K562 (cell line): ENCODE measurements at regions not wholly inside any gene's neighbourhood (a gene's known extent, or its start where the extent isn't known, plus 50 kb on each side); places are given as distances from the start of the nearest gene placed in this dataset.
"Not testable (repeated sequence)": the region's sequence is repeated elsewhere in the genome, so short reads cannot be mapped to it uniquely, and the experiment has no call there.

Source experiments
- ATAC-seq: fragments of 200-7000 bp; cut with Tn5 transposase; 3 replicates; pipeline ENCODE4 v1.9.1; 2020; ENCODE audit warnings: moderate library complexity
- BruUV-seq: library from RNA; stranded (reverse); fragments of 400-500 nt; replicated peaks from 2 replicates; lab custom pipeline; 2021; lab: Mats Ljungman, UMichigan
- CTCF ChIA-PET: fragments of 300-600 bp; formaldehyde crosslinking; extraction: SDS; loops from one replicate; lab custom pipeline; 2021; ENCODE audit warnings: low intra/inter-chr PET ratio; lab: Yijun Ruan, JAX
- POLR2A ChIA-PET: fragments of 300-600, 350-650 bp; sonication (Branson Sonifier 250); formaldehyde crosslinking; extraction: SDS; loops from one replicate; lab custom pipeline; 2021; ENCODE audit warnings: antibody characterized with exemption, inconsistent platforms; lab: Yijun Ruan, JAX
- DNase-seq, 4 experiments: peaks; one replicate each; pipeline versions ENCODE4 v3.0.0 to v3.0.0-alpha.2; 2011 to 2018; ENCODE audit warnings: low spot score in 3 of 4, mixed read lengths in 3 of 4; ENCODE audit errors: extremely low read depth in 1 of 4
- FAIRE-seq: peaks from 2 replicates; lab custom pipeline; 2011; peaks lifted over from hg19 to GRCh38; lab: Jason Lieb, UNC
- H2AFZ ChIP-seq: 2 replicates; pipeline ENCODE4 v1.6.0; 2011; ENCODE audit warnings: low read depth, low read length, control low read depth, inconsistent platforms
- H3K27ac ChIP-seq: fragments of 200-600 bp; 3 replicates; pipeline ENCODE4 v1.8.0; 2011; ENCODE audit warnings: low read depth, mild to moderate bottlenecking, control low read depth, inconsistent platforms, low read length, moderate library complexity, mixed read lengths; ENCODE audit errors: extremely low read depth
- H3K27me3 ChIP-seq, 2 experiments: fragments of 300-600 bp in 1 of 2; 2 replicates in 1 of 2; 3 replicates in 1 of 2; pipeline versions ENCODE4 v1.6.0 to v1.8.0; 2011; ENCODE audit warnings: inconsistent platforms in 2 of 2, low read length in 2 of 2, mild to moderate bottlenecking in 1 of 2, mixed read lengths in 1 of 2, moderate library complexity in 1 of 2; ENCODE audit not compliant: control insufficient read depth in 2 of 2, insufficient read depth in 2 of 2
- H3K36me3 ChIP-seq: fragments of 300-600 bp; 3 replicates; pipeline ENCODE4 v1.8.0; 2011; ENCODE audit warnings: mild to moderate bottlenecking, low read length, inconsistent platforms; ENCODE audit not compliant: control insufficient read depth, insufficient read depth
- H3K4me1 ChIP-seq, 2 experiments: fragments of 200-600 bp in 1 of 2; replicated peaks in 1 of 2; 2 replicates in 1 of 2; 3 replicates in 1 of 2; pipeline versions ENCODE4 v1.5.1 to v1.8.0; 2011; ENCODE audit warnings: inconsistent platforms in 2 of 2, low read length in 2 of 2, mild to moderate bottlenecking in 1 of 2, mixed read lengths in 1 of 2, moderate library complexity in 1 of 2; ENCODE audit not compliant: control insufficient read depth in 2 of 2, insufficient read depth in 2 of 2
- H3K4me2 ChIP-seq: 2 replicates; pipeline ENCODE4 v1.6.1; 2011; ENCODE audit warnings: low read length, control low read depth, inconsistent platforms, mixed read lengths; ENCODE audit not compliant: insufficient read depth
- H3K4me3 ChIP-seq: fragments of 200-600 bp; sonication (generic), shearing (Covaris generic); 2 replicates; pipeline ENCODE4 v1.5.1; 2016; ENCODE audit warnings: control low read depth, inconsistent platforms
- H3K79me2 ChIP-seq: fragments of 200-600 bp; 3 replicates; pipeline ENCODE4 v1.8.0; 2011; ENCODE audit warnings: low read length, inconsistent platforms; ENCODE audit not compliant: control insufficient read depth, insufficient read depth
- H3K9ac ChIP-seq, 2 experiments: 2 replicates each; pipeline versions ENCODE4 v1.6.0 to v1.6.1; 2011; ENCODE audit warnings: low read depth in 2 of 2, low read length in 2 of 2, control low read depth in 1 of 2, inconsistent platforms in 1 of 2, mild to moderate bottlenecking in 1 of 2, mixed read lengths in 1 of 2; ENCODE audit not compliant: insufficient read depth in 1 of 2
- H3K9me1 ChIP-seq: one replicate; pipeline ENCODE4 v1.6.0; 2011; ENCODE audit warnings: inconsistent platforms, mild to moderate bottlenecking, low read length, moderate library complexity; ENCODE audit not compliant: control insufficient read depth, insufficient read depth
- H3K9me3 ChIP-seq: replicated peaks from 2 replicates; pipeline ENCODE4 v1.5.1; 2011; ENCODE audit warnings: low read depth, low read length, inconsistent platforms; ENCODE audit not compliant: control insufficient read depth, insufficient read depth
- H4K20me1 ChIP-seq: replicated peaks from 2 replicates; pipeline ENCODE4 v1.6.1; 2011; ENCODE audit warnings: low read length, inconsistent platforms, mixed read lengths; ENCODE audit not compliant: control insufficient read depth, insufficient read depth
- HNRNPL ChIP-seq: fragments of 200-400 bp; formaldehyde crosslinking; IDR thresholded peaks from 2 replicates; pipeline ENCODE4 v1.6.1; 2017; ENCODE audit warnings: low read depth, mild to moderate bottlenecking, low read length
- MXI1 ChIP-seq: IDR thresholded peaks from 2 replicates; pipeline ENCODE4 v1.6.1; 2011; ENCODE audit warnings: low read depth, mild to moderate bottlenecking, improper control_type of control experiment, low read length
- SMC3 ChIP-seq: conservative IDR thresholded peaks from 2 replicates; pipeline ENCODE4 v1.6.1; 2011; ENCODE audit warnings: low read depth, low read length, improper control_type of control experiment; ENCODE audit not compliant: insufficient read depth
- WGBS: fragments of 100-300 bp; shearing (Covaris generic); methylation state at CpG from one replicate; pipeline ENCODE4 v1.1.6; 2016; ENCODE audit warnings: low coverage, mixed read lengths; ENCODE audit not compliant: insufficient coverage; ENCODE audit errors: missing lambda C conversion rate; 5-methylcytosine and 5-hydroxymethylcytosine counted together
- in situ Hi-C: fragments of 300-500 bp; cut with MboI; formaldehyde crosslinking; loops from 4 replicates; pipeline ENCODE4 v1.15.0; 2018; ENCODE audit warnings: inconsistent platforms, mixed read lengths
- intact Hi-C: fragments of 100-400 bp; cut with micrococcal nuclease; formaldehyde crosslinking; loops from 2 replicates; pipeline ENCODE4 v1.14.2; 2022

DNA sequence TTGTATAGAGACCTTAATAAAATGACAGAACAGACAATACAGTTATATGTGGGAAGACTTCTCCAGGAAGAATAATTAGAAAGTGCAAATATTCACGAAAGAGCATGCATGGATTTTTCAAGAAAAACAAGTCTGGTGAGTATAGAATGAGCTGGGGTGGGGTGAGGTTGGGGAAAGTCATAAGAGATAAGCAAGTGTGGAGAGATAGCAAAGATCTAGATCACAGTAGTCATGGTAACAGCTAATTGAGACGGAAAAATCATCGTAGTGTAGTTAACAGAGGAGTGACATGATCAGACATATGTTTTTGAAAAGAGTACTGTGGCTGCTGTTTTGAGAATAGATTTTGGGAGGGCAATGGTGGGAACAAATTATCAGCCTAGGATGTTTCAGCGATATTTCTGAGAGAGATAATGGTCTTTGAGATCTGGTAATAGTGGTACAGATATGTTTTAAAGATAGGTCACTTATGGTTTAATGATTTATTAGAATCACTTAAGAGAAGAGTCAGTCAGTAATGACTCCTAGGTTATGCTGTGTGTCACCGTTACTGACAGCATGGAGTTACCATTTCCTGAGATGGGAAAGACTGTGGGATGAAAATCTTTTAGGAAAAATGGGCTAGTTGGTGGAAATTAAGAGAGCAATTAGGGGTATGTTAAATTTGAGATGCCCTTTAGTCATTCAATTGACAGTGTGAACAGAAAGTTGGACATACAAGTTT lies 248.5 kb upstream of the SLC8A1 start:
- H2AFZ ChIP-seq, result no peak overlapping the region
- ATAC-seq (no peak), DNase-seq (no peak), FAIRE-seq (no peak)
- in situ Hi-C loops (no loop called here), intact Hi-C loops (no loop called here)
- H3K9me3 ChIP-seq, result no peaks in the 10 kb centered on the region
- H3K9ac ChIP-seq, result no peak overlapping the region
- TF ChIP-seq SMC3 (no peak), HNRNPL (no peak), MXI1 (no peak)
- H3K79me2 ChIP-seq, result no peaks in the 10 kb centered on the region
- H3K4me3 ChIP-seq, result no peak overlapping the region
- H3K9me1 ChIP-seq, result no peaks in the 10 kb centered on the region
- no peaks in the 10 kb centered on the region for H3K36me3 ChIP-seq
- no peaks in the 10 kb centered on the region for H4K20me1 ChIP-seq
- ChIA-PET CTCF (no interaction called here), POLR2A (no interaction called here)
- no peak overlapping the region for H3K4me2 ChIP-seq
- no peaks in the 10 kb centered on the region for H3K27me3 ChIP-seq
- no peaks in the 10 kb centered on the region for H3K4me1 ChIP-seq
- no peak overlapping the region for H3K27ac ChIP-seq
- 0% methylated on average over 5 of the region's 5 CpGs for WGBS
- no TSS peak for BruUV-seq

DNA sequence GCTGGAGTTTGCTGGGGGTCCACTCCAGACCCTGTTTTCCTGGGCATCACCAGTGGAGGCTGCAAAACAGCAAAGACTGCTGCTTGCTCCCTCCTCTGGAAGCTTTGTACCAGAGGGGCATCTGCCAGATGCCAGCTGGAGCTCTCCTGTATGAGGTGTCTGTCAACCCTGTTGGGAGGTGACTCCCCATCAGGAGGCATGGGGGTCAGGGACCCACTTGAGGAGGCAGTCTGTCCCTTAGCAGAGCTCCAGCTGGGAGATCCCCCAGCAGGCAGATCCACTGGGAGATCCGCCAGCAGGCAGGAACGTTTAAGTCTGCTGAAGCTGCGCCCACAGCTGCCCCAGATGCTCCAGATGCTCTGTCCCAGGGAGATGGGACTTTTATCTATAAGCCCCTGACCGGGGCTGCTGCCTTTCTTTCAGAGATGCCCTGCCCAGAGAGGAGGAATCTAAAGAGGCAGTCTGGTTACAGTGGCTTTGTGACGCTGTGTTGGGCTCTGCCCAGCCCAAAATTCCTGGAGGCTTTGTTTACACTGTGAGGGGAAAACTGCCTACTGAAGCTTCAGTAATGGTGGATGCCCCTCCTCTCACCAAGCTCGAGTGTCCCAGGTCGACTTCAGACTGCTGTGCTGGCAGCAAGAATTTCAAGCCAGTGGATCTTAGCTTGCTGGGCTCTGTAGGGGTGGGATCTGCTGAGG lies 260.5 kb upstream of the SLC8A1 start:
- FAIRE-seq, DNase-seq, H4K20me1 ChIP-seq, H3K4me3 ChIP-seq, intact Hi-C loops, POLR2A ChIA-PET, H3K9ac ChIP-seq, H3K9me3 ChIP-seq, BruUV-seq, ATAC-seq, H3K27me3 ChIP-seq, H3K9me1 ChIP-seq, H3K36me3 ChIP-seq, H2AFZ ChIP-seq, CTCF ChIA-PET, H3K4me1 ChIP-seq, H3K27ac ChIP-seq, in situ Hi-C loops, H3K4me2 ChIP-seq, H3K79me2 ChIP-seq: not testable (repeated sequence)
- WGBS, result 0% methylated on average over 7 of the region's 7 CpGs
